ENCODE measurements at regions not wholly inside any gene's neighbourhood (a gene's known extent, or its start where the extent isn't known, plus 50 kb on each side); places are given as distances from the start of the nearest gene placed in this dataset.

- H3K4me3 ChIP-seq (ENCODE audit: low read length): no peak overlapping the region
- H3K4me2 ChIP-seq (ENCODE audit: low read length): no peak overlapping the region
- H3K36me3 ChIP-seq (ENCODE audit: insufficient read depth, low read length): no peaks in the 10 kb centered on the region
- H3K9ac ChIP-seq (ENCODE audit: low read depth, low read length): no peak overlapping the region
- H3K4me1 ChIP-seq (ENCODE audit: control insufficient read depth, insufficient read depth, low read length): no peaks in the 10 kb centered on the region
- H3K9me3 ChIP-seq (replicated peaks; ENCODE audit: low read length): no peaks in the 10 kb centered on the region
- H3K27me3 ChIP-seq (ENCODE audit: control insufficient read depth, insufficient read depth, low read length): peaks cover 28% of the 10 kb centered on the region
These were observed 83.9 kb upstream of the SDK1 start for GRCh38 chr7:3217166-3217565.

- no peak overlapping the region for H3K9ac ChIP-seq (ENCODE audit: low read depth, low read length)
- no peak overlapping the region for H3K4me3 ChIP-seq (ENCODE audit: low read length)
- H3K4me1 ChIP-seq (ENCODE audit: control insufficient read depth, insufficient read depth, low read length): no peaks in the 10 kb centered on the region
- H3K36me3 ChIP-seq (ENCODE audit: insufficient read depth, low read length): no peaks in the 10 kb centered on the region
- H3K27me3 ChIP-seq (ENCODE audit: control insufficient read depth, insufficient read depth, low read length): peaks cover 28% of the 10 kb centered on the region
- no peaks in the 10 kb centered on the region for H3K9me3 ChIP-seq (replicated peaks; ENCODE audit: low read length)
- no peak overlapping the region for H3K4me2 ChIP-seq (ENCODE audit: low read length)
These were observed 82.4 kb upstream of the SDK1 start for GRCh38 chr7:3218411-3219225.

DNA sequence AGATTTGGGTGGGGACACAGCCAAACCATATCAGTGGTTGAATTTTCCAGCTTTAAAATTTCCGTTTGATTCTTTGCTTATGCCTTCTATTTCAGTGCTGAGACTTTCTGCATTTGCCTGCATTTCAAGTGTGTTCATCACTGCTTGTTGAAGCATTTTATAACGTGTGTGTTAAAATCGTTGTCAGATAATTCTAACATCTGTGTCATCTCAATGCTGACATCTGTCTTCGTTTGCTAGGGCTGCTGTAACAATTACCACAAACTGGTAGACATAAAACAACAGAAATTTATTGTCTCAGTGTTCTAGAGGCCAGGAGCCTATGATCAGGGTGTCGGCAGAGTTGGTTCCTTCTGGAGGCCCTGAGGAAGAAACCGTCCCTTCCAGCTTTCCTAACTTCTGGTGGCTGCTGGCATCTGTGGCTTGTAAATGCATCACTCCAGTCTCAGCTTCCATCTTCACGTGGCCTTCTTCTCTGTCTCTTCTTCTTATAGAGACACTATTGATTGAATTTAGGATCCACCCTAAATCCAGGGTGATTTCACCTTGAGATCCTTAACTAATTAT, 71.1 kb upstream of the SDK1 start:
- Histone ChIP-seq H3K36me3 (ENCODE audit: insufficient read depth, low read length) (no peaks in the 10 kb centered on the region), H3K27me3 (ENCODE audit: control insufficient read depth, insufficient read depth, low read length) (peaks cover 35% of the 10 kb centered on the region)

DNA sequence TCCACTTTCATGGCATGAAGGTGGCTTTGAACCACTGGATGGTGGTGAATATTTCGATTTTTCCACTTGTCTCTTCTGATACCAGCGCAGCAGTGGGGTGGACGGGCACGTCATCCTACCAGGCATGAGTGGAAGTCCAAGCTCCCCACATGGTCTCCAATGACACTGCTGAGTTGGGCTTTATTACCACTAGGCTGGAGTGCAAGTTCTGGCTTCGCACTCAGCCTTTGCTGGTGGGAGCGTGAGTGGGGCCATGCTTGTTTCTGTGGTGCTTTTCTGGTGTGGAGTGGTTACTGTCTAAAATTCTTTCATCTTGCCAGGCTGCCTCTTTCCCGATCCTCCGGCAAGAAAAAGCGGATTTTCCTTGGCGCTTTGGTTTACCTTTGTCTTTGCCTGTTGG, 70.1 kb upstream of the SDK1 start:
- no peak overlapping the region for H3K9ac ChIP-seq (ENCODE audit: low read depth, low read length)

More for the DNA sequence above, 71.1 kb upstream of the SDK1 start:
- Histone ChIP-seq H3K4me2 (ENCODE audit: low read length) (no peak overlapping the region), H3K4me1 (ENCODE audit: control insufficient read depth, insufficient read depth, low read length) (no peaks in the 10 kb centered on the region), H3K9ac (ENCODE audit: low read depth, low read length) (no peak overlapping the region), H3K9me3 (replicated peaks; ENCODE audit: low read length) (no peaks in the 10 kb centered on the region), H3K4me3 (ENCODE audit: low read length) (no peak overlapping the region)

DNA sequence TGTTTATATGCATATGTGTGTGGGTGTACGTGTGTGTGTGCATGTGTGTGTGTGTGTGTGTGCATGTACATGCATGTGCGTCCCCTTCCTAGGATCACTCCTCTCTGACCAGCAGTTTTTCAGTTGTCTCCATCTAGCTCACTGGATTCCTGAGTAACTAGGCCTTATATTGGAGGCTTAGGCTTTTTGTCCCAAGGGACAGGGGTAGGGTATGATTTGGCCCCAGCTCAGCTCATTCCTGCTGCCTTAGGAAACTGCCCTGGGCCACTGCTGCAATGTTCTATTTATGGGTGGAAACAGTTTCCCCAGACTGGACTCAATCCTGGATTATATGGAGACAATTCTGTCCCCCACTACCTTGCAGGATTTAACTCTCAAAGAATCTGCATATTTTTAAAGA, 68.8 kb upstream of the SDK1 start:
- Histone ChIP-seq H3K9ac (ENCODE audit: low read depth, low read length) (no peak overlapping the region), H3K4me2 (ENCODE audit: low read length) (no peak overlapping the region), H3K27me3 (ENCODE audit: control insufficient read depth, insufficient read depth, low read length) (peaks cover 21% of the 10 kb centered on the region), H3K4me1 (ENCODE audit: control insufficient read depth, insufficient read depth, low read length) (no peaks in the 10 kb centered on the region), H3K9me3 (replicated peaks; ENCODE audit: low read length) (peaks cover 6% of the 10 kb centered on the region), H3K4me3 (ENCODE audit: low read length) (no peak overlapping the region), H3K36me3 (ENCODE audit: insufficient read depth, low read length) (no peaks in the 10 kb centered on the region)

More for the DNA sequence above, 70.1 kb upstream of the SDK1 start:
- Histone ChIP-seq H3K36me3 (ENCODE audit: insufficient read depth, low read length) (no peaks in the 10 kb centered on the region), H3K4me2 (ENCODE audit: low read length) (no peak overlapping the region), H3K9me3 (replicated peaks; ENCODE audit: low read length) (no peaks in the 10 kb centered on the region), H3K4me3 (ENCODE audit: low read length) (no peak overlapping the region), H3K4me1 (ENCODE audit: control insufficient read depth, insufficient read depth, low read length) (no peaks in the 10 kb centered on the region), H3K27me3 (ENCODE audit: control insufficient read depth, insufficient read depth, low read length) (peaks cover 30% of the 10 kb centered on the region)

DNA sequence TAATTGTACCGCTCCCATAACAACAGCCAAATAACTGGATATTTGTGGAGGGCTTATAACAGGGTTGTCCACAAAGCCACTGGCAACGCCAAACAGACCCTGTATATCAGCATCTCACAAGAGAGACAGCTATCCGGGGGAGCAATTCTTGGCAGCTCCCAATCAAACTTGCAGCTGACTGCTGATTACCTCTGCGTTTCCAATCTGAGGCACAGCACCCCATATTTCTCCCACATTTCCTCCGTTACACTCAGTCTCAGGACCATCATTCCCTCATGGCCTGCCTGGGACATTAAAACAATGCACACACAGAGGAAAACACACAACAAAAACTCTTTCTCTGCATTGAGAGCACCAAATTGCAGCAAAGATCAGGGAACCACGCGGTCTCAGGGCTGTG, 67.8 kb upstream of the SDK1 start:
- Histone ChIP-seq H3K4me2 (ENCODE audit: low read length) (no peak overlapping the region), H3K9ac (ENCODE audit: low read depth, low read length) (no peak overlapping the region), H3K36me3 (ENCODE audit: insufficient read depth, low read length) (no peaks in the 10 kb centered on the region), H3K27me3 (ENCODE audit: control insufficient read depth, insufficient read depth, low read length) (peaks cover 21% of the 10 kb centered on the region), H3K4me3 (ENCODE audit: low read length) (no peak overlapping the region), H3K4me1 (ENCODE audit: control insufficient read depth, insufficient read depth, low read length) (no peaks in the 10 kb centered on the region), H3K9me3 (replicated peaks; ENCODE audit: low read length) (peaks cover 6% of the 10 kb centered on the region)

DNA sequence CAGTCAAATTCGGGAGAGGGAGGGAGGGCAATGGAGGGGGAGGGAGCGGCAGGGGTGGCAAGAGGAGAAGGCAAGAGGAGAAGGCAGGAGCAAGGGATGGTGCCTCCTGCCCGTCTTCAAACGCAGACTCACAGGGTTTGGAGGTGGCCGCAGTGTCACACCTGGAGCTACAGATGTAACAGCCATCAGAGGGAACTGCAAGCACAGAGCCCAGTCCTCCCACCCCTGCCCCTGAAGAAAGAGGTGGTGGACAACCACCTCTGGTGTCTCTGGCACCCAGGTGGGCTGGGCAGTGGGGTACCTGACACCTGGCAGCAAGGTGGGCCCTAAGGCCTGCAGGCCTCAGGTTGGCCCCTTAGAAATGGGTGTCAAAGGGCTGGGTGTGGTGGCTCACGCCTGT, 67.0 kb upstream of the SDK1 start:
- H3K4me1 ChIP-seq (ENCODE audit: control insufficient read depth, insufficient read depth, low read length): no peaks in the 10 kb centered on the region
- no peak overlapping the region for H3K4me3 ChIP-seq (ENCODE audit: low read length)

DNA sequence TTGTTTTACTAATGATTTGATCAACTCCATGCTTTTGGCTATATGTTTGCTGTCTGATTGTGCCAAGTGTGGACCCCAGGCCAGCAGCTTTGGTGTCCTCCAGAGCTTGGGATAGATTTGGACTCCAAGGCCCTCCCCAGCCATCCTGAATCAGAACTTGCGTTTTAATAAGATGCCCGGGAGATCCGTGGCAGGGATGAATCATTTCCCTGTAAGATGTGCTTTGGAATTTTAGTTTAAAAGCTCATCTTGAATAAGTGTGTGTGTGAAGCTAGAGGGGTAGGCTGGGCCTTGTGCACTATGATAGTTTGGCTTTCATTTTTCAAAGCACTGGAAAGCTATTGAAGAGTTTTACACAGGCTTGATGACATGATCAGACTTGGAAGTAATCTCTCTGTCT, 66.2 kb upstream of the SDK1 start:
- peaks cover 6% of the 10 kb centered on the region for H3K9me3 ChIP-seq (replicated peaks; ENCODE audit: low read length)
- H3K4me2 ChIP-seq (ENCODE audit: low read length): no peak overlapping the region
- H3K9ac ChIP-seq (ENCODE audit: low read depth, low read length): no peak overlapping the region
- peaks cover 11% of the 10 kb centered on the region for H3K27me3 ChIP-seq (ENCODE audit: control insufficient read depth, insufficient read depth, low read length)
- no peaks in the 10 kb centered on the region for H3K4me1 ChIP-seq (ENCODE audit: control insufficient read depth, insufficient read depth, low read length)
- H3K4me3 ChIP-seq (ENCODE audit: low read length): no peak overlapping the region
- H3K36me3 ChIP-seq (ENCODE audit: insufficient read depth, low read length): no peaks in the 10 kb centered on the region

More for the DNA sequence above, 67.0 kb upstream of the SDK1 start:
- no peak overlapping the region for H3K9ac ChIP-seq (ENCODE audit: low read depth, low read length)
- H3K27me3 ChIP-seq (ENCODE audit: control insufficient read depth, insufficient read depth, low read length): peaks cover 19% of the 10 kb centered on the region
- H3K4me2 ChIP-seq (ENCODE audit: low read length): no peak overlapping the region
- H3K9me3 ChIP-seq (replicated peaks; ENCODE audit: low read length): peaks cover 6% of the 10 kb centered on the region
- H3K36me3 ChIP-seq (ENCODE audit: insufficient read depth, low read length): no peaks in the 10 kb centered on the region

- peaks cover 6% of the 10 kb centered on the region for H3K27me3 ChIP-seq (ENCODE audit: control insufficient read depth, insufficient read depth, low read length)
- H3K4me1 ChIP-seq (ENCODE audit: control insufficient read depth, insufficient read depth, low read length): no peaks in the 10 kb centered on the region
- H3K36me3 ChIP-seq (ENCODE audit: insufficient read depth, low read length): no peaks in the 10 kb centered on the region
These were observed 65.7 kb upstream of the SDK1 start for GRCh38 chr7:3235322-3235721.

GRCh38 chr7:3236268-3236667, 64.8 kb upstream of the SDK1 start:
- no peak overlapping the region for H3K4me3 ChIP-seq (ENCODE audit: low read length)
- no peak overlapping the region for H3K4me2 ChIP-seq (ENCODE audit: low read length)
- peaks cover 6% of the 10 kb centered on the region for H3K9me3 ChIP-seq (replicated peaks; ENCODE audit: low read length)
- peaks cover 5% of the 10 kb centered on the region for H3K27me3 ChIP-seq (ENCODE audit: control insufficient read depth, insufficient read depth, low read length)
- H3K4me1 ChIP-seq (ENCODE audit: control insufficient read depth, insufficient read depth, low read length): no peaks in the 10 kb centered on the region
- H3K9ac ChIP-seq (ENCODE audit: low read depth, low read length): no peak overlapping the region
- H3K36me3 ChIP-seq (ENCODE audit: insufficient read depth, low read length): no peaks in the 10 kb centered on the region

More at GRCh38 chr7:3235322-3235721, 65.7 kb upstream of the SDK1 start:
- no peak overlapping the region for H3K4me2 ChIP-seq (ENCODE audit: low read length)
- no peak overlapping the region for H3K9ac ChIP-seq (ENCODE audit: low read depth, low read length)
- peaks cover 6% of the 10 kb centered on the region for H3K9me3 ChIP-seq (replicated peaks; ENCODE audit: low read length)
- no peak overlapping the region for H3K4me3 ChIP-seq (ENCODE audit: low read length)

GRCh38 chr7:3238525-3239210, 62.4 kb upstream of the SDK1 start:
- H3K36me3 ChIP-seq (ENCODE audit: insufficient read depth, low read length): no peaks in the 10 kb centered on the region
- H3K4me3 ChIP-seq (ENCODE audit: low read length): no peak overlapping the region
- no peak overlapping the region for H3K4me2 ChIP-seq (ENCODE audit: low read length)
- H3K9ac ChIP-seq (ENCODE audit: low read depth, low read length): no peak overlapping the region
- H3K27me3 ChIP-seq (ENCODE audit: control insufficient read depth, insufficient read depth, low read length): no peaks in the 10 kb centered on the region
- H3K9me3 ChIP-seq (replicated peaks; ENCODE audit: low read length): peaks cover 6% of the 10 kb centered on the region
- peaks cover 4% of the 10 kb centered on the region for H3K4me1 ChIP-seq (ENCODE audit: control insufficient read depth, insufficient read depth, low read length)

Measured in skeletal muscle satellite cell (primary cell).